ENCODE measurements at regions not wholly inside any gene's neighbourhood (a gene's known extent, or its start where the extent isn't known, plus 50 kb on each side); places are given as distances from the start of the nearest gene placed in this dataset.

GRCh38 chr12:111170543-111170942 lies 198.4 kb downstream of the PHETA1 start:
- ATAC-seq (peak; percentile 72), DNase-seq (ENCODE audit: low spot score) (no peak)
- intact Hi-C loops (cut with DNase I), result no loop called here

GRCh38 chr12:111169456-111169855 lies 199.4 kb downstream of the PHETA1 start:
- ATAC-seq (no peak), DNase-seq (ENCODE audit: low spot score) (no peak)
- intact Hi-C loops (cut with DNase I), result no loop called here

DNA sequence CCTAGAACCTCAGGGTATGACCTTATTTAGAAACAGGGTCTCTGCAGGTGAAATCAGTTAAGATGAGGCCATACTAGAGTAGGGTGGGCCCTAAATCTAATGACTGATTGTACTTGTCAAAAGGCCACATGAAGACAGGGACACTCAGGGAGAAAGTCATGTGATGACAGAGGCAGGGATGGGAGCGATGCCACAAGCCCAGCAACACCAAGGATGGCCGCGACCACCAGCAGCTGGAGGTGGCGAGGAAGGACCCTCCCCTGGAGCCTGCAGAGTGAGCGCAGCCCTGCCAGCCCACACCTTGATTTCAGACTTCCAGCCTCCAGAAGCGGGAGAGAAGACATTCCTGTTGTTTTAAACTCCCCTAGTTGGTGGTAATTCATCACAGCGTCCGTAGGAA lies 199.9 kb downstream of the PHETA1 start:
- intact Hi-C loops (cut with DNase I), result no loop called here
- no peak for ATAC-seq
- no peak for DNase-seq (ENCODE audit: low spot score)

DNA sequence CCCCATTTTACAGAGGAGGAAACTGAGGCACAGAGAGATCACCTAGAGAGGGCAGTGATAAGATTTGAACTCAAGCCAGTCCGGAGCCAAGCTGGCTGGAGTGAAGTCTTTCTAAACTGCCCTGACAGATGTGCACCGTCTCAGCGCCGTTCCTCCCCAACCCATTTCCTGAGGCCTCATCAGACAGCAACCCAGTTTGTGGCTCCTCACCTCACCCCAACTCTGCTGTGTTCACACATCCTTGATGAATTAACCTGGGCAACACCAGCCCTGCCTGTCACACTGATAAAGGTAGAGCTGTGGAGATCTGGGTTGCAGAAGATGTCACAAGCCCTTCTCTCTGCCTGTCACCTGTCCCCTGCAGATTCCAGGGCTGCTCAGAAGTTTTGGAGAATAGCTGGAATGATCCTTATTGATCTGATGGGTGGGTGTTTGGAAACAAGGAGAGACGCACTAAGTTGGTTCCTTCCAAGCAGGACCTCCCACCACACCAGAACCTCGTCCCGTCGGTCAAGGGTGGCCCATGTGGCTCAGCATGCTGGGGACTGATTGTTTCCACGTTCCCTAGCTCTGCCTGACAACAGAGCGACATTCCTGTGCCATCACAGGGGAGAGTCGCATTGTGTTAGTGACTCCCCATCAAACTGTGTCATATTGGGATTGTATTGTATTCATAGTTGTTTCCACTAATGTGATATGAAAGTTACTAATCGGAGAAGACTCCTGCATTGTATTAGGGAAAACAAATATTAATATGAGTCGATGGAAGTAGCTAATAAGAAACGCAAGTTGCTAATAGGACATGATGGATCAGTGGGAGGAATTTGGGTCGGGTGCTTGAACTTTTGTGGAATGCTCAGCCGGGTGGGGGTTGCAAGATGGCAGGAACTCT lies 200.6 kb downstream of the PHETA1 start:
- DNase-seq (ENCODE audit: low spot score) (no peak), ATAC-seq (no peak)
- intact Hi-C loops (cut with DNase I), result no loop called here

- DNase-seq (ENCODE audit: low spot score) (no peak), ATAC-seq (peak; percentile 40)
- intact Hi-C loops (cut with DNase I), result no loop called here
Measured at GRCh38 chr12:111166779-111167540, 201.9 kb downstream of the PHETA1 start.

- ATAC-seq, result no peak
- DNase-seq (ENCODE audit: low spot score), result no peak
- intact Hi-C loops (cut with DNase I), result no loop called here
Measured at GRCh38 chr12:111164833-111165525, 203.9 kb downstream of the PHETA1 start.

- ATAC-seq (no peak), DNase-seq (ENCODE audit: low spot score) (no peak)
- intact Hi-C loops (cut with DNase I), result no loop called here
Measured at GRCh38 chr12:111163422-111163821, 205.5 kb downstream of the PHETA1 start.

- intact Hi-C loops (cut with DNase I), result no loop called here
- ATAC-seq (no peak), DNase-seq (ENCODE audit: low spot score) (no peak)
Measured at GRCh38 chr12:111161898-111162297, 207.0 kb downstream of the PHETA1 start.

GRCh38 chr12:111160350-111161241 lies 208.3 kb downstream of the PHETA1 start:
- ATAC-seq, result no peak

GRCh38 chr12:111158992-111159391 lies 209.9 kb downstream of the PHETA1 start:
- ATAC-seq (no peak), DNase-seq (ENCODE audit: low spot score) (no peak)
- intact Hi-C loops (cut with DNase I), result no loop called here

More at GRCh38 chr12:111160350-111161241, 208.3 kb downstream of the PHETA1 start:
- DNase-seq (ENCODE audit: low spot score), result no peak
- intact Hi-C loops (cut with DNase I), result no loop called here

- ATAC-seq, result no peak
Measured at GRCh38 chr12:111157486-111157885, 211.4 kb downstream of the PHETA1 start.

GRCh38 chr12:111156304-111156703 lies 212.6 kb downstream of the PHETA1 start:
- no peak for ATAC-seq
- intact Hi-C loops (cut with DNase I), result no loop called here
- no peak for DNase-seq (ENCODE audit: low spot score)

More at GRCh38 chr12:111157486-111157885, 211.4 kb downstream of the PHETA1 start:
- DNase-seq (ENCODE audit: low spot score), result no peak
- intact Hi-C loops (cut with DNase I), result no loop called here

GRCh38 chr12:111155521-111155920 lies 213.4 kb downstream of the PHETA1 start:
- intact Hi-C loops (cut with DNase I), result no loop called here
- ATAC-seq (no peak), DNase-seq (ENCODE audit: low spot score) (no peak)

DNA sequence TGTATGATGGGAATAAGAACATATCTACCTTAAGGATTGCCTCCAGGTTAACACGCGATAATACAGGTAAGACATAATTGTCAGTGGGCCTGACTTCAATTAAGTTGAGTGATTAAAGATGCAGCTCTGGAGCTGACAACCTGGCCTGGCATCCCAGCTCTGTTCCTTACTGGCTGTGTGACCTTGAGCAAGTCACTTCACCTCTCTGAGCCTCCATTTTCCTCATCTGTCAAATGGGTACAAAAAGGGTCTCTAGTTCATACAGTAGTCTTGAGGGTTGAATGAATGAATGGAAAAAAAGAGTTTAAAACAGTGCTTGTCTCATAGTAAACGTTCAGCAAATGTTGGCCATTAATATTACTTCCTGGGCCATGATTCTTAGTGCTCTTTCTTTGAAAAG lies 213.9 kb downstream of the PHETA1 start:
- DNase-seq (ENCODE audit: low spot score), result no peak
- no peak for ATAC-seq
- intact Hi-C loops (cut with DNase I), result no loop called here

GRCh38 chr12:111154147-111154834 lies 214.6 kb downstream of the PHETA1 start:
- no peak for ATAC-seq
- no peak for DNase-seq (ENCODE audit: low spot score)
- intact Hi-C loops (cut with DNase I), result no loop called here

DNA sequence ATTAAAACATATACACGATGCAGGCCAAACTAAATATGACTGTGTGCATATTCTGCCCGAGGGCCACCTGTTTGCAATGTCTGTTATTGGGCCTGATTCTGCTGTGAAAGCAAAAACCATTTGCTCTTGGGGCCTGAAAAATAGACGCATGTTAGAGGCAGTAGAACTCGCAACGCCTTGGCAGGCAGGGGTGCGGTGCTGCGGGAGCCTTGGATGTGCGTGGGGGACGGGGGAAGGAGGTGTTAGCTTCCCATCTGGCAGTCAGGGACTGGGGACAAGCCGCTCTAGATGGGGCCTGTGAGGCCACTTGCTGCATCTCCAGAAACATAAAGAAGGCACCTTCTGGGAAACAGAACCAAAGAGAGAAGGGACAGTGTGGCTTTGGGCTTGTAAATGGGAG lies 216.3 kb downstream of the PHETA1 start:
- DNase-seq (ENCODE audit: low spot score) (no peak), ATAC-seq (no peak)
- intact Hi-C loops (cut with DNase I), result no loop called here

- no peak for ATAC-seq
- no peak for DNase-seq (ENCODE audit: low spot score)
- intact Hi-C loops (cut with DNase I), result no loop called here
Measured at GRCh38 chr12:111150921-111151840, 217.7 kb downstream of the PHETA1 start.

Data from sciatic nerve (tissue), 2 donors.